Endothelial cell of umbilical vein (primary cell): ENCODE measurements at regions not wholly inside any gene's neighbourhood (a gene's known extent, or its start where the extent isn't known, plus 50 kb on each side); places are given as distances from the start of the nearest gene placed in this dataset.

Source experiments
- EZH2 ChIP-seq: IDR thresholded peaks from 2 replicates; pipeline ENCODE4 v1.6.1; 2012; ENCODE audit warnings: borderline replicate concordance, low read depth, mild to moderate bottlenecking, moderate library complexity, low read length, inconsistent platforms; ENCODE audit not compliant: severe bottlenecking
- GATA2 ChIP-seq: IDR thresholded peaks from 2 replicates; pipeline ENCODE4 v1.7.0; 2011; ENCODE audit warnings: low read depth, mild to moderate bottlenecking, moderate library complexity, mixed read lengths, low read length; ENCODE audit not compliant: insufficient read length, insufficient read depth
- JUN ChIP-seq: IDR thresholded peaks from 2 replicates; pipeline ENCODE4 v1.6.1; 2011; ENCODE audit warnings: borderline replicate concordance, low read depth; ENCODE audit not compliant: insufficient read length, insufficient read depth
- MYC ChIP-seq: IDR thresholded peaks from one replicate; pipeline ENCODE4 v1.6.1; 2011; ENCODE audit warnings: mild to moderate bottlenecking, low read depth, low read length
- POLR2A ChIP-seq: IDR thresholded peaks from 2 replicates; pipeline ENCODE4 v1.6.1; 2012; ENCODE audit warnings: low read depth, mild to moderate bottlenecking, control low read depth, low read length
- POLR2AphosphoS5 ChIP-seq: IDR thresholded peaks from 2 replicates; pipeline ENCODE4 v1.6.1; 2012; ENCODE audit warnings: low read depth, mild to moderate bottlenecking, control low read depth, low read length, moderate library complexity; ENCODE audit not compliant: insufficient read depth
- TF ChIP-seq, protein P1 (sequence below), 2 donors: IDR thresholded peaks; 1 replicate in 1 of 2; 2 replicates in 1 of 2; pipeline ENCODE4 v1.5.1; 2011; ENCODE audit warnings: low read length in 2 of 2, mild to moderate bottlenecking in 2 of 2, moderate library complexity in 2 of 2, control low read depth in 1 of 2, inconsistent platforms in 1 of 2, low read depth in 1 of 2; ENCODE audit not compliant: insufficient read depth in 1 of 2; ENCODE audit errors: extremely low read depth in 1 of 2
- TF ChIP-seq, protein P2 (sequence below): IDR thresholded peaks from 2 replicates; pipeline ENCODE4 v1.6.1; 2011; ENCODE audit not compliant: insufficient read depth, insufficient read length

DNA sequence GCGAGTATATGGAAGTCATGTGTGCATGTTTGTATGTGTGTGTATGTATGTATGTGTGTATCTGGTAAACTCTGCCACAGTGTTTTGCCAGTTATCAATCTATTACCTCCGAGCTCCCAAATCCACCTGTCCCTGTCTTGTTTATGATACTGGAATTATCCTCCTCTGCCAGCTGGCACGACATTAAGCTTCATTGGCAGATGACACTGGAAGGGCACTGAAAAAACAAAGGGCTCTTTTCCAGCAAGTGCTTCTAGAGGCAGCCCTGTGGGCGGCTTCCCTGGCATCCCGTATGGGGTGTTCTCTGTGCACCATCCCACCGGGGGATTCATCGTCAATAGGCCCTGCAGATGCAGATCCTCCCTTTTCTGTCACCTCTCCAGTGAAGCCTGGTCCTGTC, 221.5 kb downstream of the MSX2 start:
- TF ChIP-seq POLR2A (no peak), JUN (no peak), EZH2 (no peak), POLR2AphosphoS5 (no peak), MYC (no peak), GATA2 (no peak)
- TF ChIP-seq, protein P1, sequence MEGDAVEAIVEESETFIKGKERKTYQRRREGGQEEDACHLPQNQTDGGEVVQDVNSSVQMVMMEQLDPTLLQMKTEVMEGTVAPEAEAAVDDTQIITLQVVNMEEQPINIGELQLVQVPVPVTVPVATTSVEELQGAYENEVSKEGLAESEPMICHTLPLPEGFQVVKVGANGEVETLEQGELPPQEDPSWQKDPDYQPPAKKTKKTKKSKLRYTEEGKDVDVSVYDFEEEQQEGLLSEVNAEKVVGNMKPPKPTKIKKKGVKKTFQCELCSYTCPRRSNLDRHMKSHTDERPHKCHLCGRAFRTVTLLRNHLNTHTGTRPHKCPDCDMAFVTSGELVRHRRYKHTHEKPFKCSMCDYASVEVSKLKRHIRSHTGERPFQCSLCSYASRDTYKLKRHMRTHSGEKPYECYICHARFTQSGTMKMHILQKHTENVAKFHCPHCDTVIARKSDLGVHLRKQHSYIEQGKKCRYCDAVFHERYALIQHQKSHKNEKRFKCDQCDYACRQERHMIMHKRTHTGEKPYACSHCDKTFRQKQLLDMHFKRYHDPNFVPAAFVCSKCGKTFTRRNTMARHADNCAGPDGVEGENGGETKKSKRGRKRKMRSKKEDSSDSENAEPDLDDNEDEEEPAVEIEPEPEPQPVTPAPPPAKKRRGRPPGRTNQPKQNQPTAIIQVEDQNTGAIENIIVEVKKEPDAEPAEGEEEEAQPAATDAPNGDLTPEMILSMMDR (IDR thresholded peaks at IDR 0.05; ENCODE audit: extremely low read depth in 1 of 2, insufficient read depth in 1 of 2, low read depth in 1 of 2, low read length in 2 of 2): no peak
- TF ChIP-seq, protein P2, sequence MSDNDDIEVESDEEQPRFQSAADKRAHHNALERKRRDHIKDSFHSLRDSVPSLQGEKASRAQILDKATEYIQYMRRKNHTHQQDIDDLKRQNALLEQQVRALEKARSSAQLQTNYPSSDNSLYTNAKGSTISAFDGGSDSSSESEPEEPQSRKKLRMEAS: no peak
